Embryonic facial prominence (tissue), 1 donor: ENCODE measurements at regions not wholly inside any gene's neighbourhood (a gene's known extent, or its start where the extent isn't known, plus 50 kb on each side); places are given as distances from the start of the nearest gene placed in this dataset.

ENCODE experiments used
- DNase-seq: peaks from one replicate; pipeline ENCODE4 v3.0.0-alpha.2; 2016; ENCODE audit errors: extremely low spot score

DNA sequence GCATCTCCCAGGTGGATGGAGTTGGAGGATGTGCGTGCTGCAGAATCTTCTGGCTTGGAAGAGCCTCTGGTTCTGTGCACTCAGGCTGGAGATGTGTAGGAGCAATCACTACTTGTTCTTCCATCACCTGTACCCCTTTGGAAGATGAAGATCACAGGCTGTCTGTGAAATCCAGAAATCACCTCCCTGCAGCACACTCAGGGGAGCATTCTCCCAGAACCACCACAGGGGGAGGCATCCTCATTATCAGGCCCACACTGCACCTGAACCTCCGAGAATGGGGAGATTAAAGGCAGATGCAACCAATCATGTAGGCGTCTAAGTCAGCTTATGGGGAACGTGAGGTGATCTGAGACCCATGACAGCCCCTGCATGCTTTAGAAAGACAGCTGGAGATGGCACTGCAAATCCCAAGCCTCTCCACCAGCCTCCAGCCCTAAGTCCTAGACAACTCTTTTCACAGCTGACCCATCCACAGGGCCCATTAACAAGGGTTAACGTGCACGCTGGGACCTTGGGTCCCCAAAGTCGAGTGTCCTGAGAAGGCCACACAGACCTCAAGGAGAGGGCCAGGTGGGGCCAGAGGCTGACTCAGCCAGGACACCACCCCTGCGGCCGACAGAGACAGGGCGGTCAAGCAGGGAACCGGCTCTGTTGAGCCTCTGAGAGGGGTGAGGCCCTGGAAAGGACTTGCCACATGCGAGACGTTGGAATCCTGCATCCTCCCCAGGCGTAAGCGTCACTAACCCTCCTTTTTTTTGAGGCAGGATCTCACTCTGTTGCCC lies 314.9 kb downstream of the EIPR1 start:
- DNase-seq = no peak

DNA sequence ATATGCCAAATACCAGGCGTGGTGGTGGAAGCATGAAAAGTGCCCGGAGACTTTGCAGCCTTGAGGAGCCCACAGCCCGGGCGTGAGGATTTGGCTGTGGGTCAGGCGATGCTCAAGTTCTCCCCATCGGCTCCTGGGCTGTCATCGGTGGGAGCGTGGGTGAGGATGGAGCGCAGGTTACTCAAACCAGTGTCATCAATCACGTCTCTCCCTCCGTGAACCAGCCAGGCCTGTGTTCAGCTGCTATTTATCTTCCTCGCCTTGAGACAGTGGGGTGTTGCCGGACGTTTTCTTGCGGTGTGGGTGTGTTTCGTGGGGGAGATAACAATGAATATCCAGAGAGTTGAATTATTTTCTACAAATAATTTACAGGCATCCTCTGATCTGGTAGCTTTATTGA lies 317.6 kb downstream of the EIPR1 start:
- DNase-seq = no peak

DNA sequence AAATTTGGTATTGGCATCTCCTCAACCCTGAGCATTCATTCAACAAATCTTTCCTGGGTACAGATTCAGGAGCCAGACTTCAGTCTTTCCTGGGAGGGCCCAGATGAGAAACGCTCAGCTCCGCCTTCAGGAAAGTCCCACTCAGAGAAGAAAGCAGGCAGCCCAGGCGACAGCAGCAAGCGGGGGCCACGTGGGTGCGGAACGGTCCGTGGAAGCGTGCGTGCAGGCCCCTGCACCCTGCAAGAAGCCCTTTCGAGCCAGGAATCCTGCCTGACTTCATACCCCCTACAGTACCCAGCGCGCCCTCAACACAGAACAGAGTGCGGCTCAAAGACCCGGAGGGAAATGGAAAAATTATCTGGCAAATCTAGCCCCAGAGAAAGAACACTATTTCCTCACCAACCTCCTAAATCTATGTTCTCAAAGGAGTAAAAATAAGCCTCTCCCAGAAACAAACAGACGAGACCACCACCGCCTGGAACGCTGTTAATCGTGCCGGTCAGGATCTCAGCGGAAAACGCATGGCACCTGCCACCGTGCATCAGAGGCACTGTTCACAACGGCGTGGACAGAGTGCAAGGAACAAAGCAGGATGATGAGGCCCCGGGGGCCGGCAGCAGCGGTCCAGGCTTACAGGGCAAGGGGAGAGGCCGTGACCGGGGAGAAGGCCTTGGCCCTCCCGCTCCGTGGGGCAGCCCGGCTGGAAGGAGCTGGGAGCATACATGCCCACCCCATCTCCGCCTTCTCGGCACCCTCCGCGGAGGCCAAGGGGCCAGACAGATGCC lies 318.3 kb downstream of the EIPR1 start:
- DNase-seq = no peak

DNA sequence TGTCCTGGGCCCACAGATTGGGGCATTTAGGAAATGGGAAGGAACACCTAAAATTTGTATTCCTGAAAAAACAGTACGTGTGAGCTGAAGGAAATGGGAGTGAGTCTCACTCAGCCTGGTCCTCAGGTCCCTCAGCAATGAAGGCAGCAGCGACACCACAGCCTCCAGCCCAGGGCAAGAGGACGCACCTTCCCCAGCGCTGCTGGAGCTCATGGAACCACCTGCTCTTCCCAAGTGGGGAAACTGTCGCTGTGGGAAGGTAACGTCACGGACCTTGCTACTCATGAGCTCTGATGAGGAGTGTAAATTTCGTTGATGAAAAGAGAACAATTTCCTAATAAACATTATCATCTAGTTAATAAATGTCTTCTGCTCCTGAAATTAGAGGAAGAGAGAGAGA lies 323.6 kb downstream of the EIPR1 start:
- DNase-seq = no peak

DNA sequence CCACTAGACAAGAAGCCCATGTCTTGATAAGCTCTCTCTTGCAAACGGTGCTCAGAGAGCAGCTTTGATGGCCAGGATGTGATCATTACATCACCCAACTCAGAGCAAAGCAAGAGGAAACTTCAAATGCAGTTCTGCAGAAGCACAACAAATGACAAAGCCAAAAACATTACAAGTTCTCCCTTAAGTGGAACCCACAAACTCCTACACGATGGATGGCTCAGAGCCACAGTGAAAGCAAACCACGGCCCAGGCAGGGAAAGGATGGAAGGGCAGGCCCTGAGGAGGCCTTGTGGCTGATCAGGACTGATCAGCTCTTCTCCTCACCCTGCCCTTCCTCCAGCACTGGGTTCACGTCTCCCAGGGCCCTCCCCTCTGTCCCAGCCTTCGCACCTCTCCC lies 326.4 kb downstream of the EIPR1 start:
- no peak for DNase-seq

DNA sequence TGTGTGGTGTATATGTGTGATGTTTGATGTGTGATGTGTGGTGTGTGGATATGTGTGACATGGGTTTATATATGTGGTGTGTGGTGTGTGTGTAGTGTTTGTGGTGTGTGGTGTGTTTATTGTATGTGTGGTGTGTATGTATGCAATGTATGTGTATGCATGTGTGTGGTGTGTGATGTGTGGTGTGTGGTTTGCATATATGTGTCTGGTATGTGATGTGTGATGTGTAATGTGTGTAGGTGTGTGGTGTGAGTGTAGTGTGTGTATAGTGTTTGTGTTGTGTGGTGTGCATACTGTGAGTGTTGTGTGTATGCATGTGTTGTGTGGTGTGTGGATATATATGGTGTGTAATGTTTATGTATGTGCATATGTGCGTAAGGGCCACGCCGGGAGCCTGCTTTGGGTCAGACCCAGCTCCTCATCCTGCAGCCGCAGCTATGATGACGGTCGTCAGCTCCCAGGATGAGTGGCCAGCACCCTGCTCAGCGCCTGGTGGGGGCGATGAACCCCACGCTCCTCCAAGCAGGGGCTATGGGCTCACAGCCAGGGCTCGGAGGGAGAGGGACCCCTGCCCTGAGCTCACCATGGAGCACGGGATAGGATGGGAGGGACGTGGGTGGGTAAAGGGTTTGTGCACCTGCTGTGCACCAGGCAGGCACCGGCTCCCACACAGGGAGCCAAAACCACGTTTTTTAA lies 331.3 kb downstream of the EIPR1 start:
- DNase-seq = no peak

DNA sequence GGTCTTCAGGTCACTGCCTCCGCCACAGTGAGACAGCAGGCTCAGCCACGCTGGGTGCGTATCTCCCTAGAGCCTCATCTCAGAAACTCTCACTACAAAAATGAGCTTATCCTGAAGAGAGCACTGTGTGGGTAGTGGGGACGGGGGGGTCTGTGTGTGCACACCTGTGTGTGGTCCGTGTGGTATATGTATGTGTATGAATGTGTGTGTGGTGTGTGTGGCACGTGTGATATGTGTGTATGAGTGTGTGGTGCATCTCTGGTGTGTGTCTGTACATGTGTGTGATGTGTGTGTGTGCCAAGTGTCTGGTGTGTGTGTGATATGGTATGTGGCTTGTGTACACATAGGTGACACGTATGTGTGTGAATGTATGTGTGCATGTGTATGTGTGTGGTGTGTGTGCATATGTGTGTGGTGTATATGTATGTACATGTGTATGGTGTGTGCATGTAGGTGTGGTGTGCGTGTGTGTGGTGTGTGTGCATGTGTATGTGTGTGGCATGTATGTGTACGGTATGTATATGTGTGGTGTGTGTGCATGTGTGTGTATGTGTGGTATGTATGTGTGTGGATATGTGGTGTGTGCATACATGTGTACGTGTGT lies 332.2 kb downstream of the EIPR1 start:
- no peak for DNase-seq

DNA sequence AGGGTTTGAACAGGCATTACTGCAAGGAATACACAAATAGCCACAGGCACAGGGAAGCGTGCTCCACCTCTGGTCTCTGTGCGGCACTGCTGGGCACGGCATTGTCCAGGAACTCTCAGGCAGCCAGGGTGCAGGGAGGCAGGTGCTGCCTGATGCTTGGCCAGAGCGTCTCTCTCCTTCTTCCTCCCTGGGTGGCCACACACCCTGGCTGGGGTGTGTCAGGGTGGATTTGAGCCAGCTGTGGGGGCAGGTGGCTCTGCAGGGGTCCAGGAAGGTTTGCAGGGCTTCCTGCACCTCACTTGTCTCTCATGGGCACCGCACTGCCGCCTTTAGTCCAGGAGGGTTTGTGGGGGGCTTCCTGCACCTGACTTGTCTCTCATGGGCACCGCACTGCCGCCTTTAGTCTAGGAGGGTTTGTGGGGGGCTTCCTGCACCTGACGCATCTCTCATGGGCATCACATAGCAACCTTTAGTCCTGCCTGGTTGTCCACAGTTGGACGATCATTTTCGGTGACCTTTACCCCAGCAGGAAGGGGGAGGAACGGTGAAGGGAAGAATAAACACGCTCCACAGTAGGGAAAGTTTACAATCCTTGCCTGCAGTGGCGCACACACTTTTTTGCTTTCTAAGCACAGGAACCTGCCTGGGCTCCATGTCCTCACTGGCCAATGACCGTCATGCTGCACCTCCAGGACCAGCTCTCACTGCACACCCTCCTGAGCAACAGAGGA lies 332.9 kb downstream of the EIPR1 start:
- DNase-seq = no peak

DNA sequence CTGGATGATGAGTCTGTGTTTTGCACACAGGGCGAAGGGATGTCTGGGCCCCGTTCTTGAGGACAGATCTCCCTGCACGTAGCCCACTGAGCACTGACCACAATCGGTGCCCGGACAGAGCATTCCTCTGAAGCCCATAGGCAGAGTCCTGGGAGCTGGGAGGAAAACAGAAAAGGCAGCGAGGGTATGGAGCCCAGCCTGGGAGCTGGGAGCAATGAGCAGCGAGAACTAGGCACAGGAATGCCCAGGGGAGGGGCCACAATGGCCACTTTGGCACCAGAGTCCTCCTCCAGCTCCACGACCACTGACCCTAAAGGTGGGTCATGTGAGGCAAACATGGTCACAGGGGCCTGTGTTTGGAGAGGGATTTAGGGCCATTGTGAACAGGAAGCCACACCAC lies 333.9 kb downstream of the EIPR1 start:
- DNase-seq = no peak

DNA sequence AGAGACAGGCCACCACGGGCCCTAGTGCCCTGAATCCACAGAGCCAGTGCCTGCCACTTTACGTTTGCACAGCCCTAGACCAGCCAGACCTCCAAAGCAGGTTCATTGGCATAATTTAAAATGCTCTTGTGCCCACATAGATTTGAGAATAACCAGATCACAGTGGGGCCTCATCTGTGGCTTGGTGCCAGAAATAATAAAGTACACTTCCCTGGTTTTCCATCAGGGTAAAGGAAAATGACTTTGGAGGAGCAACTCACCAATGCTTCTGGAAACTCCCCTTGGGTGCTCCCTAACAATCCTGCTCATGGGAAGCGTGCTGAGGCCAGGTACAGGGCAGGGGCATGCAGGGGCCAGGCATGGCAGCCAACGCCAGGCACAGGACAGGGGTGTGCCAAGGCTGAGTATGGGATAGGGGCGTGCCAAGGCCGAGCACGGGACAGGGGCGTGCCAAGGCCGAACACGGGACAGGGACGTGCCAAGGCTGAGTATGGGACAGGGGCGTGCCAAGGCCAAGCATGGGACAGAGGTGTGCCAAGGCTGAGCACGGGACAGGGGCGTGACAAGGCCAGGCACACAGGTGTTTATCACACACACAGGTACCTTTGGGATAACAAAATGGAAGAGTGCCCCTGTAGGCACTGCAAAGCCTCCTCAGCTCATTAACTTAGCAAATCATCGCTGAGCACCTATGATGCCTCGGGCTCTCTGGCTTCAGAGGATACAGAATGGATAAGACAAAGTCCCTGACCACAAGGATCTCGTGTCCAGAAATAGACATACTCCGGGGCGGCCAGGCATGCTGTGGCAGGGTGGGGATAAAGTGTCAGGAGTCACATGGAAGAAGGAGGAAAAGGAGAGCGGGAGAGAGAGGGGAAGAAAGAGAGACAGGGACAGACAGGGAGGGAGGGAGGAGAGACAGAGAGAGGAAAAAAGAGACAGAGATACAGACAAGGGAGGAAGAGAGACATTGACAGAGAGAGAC lies 334.7 kb downstream of the EIPR1 start:
- DNase-seq = no peak

DNA sequence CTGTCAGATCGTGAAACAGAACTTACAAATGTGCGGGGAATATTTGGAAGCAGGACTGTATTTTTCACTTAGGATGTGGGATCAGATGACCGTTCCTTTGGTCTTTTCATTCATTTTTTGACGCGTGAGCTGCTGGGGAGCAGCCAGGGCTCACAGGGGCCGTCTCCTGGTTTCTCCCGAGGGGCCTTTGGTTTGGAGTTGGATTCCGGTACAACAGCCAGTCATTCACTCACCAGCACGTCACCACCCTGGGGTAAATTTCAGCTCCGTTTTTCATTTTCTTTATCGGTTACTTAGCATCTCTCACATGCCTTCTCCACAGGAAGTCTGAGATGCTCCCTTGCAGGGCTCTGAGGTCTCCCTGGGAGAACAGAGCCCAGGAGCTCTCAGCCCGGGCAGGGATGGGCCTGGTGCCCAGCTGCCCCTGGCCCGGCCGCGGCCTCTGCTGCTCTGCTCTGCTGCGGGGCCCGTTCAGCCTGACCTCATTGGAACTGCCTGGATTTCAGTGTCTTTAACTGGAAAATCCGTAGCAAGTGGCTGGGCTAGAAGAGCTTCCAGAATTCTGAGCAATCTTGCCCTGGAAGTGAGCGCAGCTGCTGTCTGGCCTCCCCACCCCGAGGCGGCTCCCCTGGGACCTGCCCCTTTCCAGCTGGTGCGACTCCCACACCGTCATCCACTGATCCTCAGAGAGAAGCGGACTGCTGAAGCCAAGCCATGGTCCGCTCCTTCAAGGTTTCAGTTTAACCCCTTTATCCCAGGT lies 335.6 kb downstream of the EIPR1 start:
- DNase-seq = no peak

DNA sequence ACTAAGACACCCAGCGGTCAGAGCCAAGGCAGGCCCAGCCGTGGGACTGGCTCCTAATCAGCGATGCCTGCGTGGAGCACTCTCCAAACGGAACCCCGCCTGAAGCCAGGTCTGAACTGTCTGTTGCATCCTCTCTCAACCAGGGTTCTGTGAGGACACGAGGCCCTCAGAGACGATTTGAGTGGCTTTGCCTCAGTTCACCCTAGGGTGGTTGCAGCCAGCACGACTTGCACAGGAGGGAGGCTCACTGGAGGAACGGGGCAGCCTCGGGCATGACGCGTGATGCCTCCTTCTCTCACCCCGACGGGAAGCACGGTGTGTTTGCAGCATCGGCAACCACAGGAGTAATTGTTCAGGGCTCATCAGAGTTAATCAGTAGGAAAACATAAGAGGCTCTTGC lies 336.4 kb downstream of the EIPR1 start:
- DNase-seq = no peak

DNA sequence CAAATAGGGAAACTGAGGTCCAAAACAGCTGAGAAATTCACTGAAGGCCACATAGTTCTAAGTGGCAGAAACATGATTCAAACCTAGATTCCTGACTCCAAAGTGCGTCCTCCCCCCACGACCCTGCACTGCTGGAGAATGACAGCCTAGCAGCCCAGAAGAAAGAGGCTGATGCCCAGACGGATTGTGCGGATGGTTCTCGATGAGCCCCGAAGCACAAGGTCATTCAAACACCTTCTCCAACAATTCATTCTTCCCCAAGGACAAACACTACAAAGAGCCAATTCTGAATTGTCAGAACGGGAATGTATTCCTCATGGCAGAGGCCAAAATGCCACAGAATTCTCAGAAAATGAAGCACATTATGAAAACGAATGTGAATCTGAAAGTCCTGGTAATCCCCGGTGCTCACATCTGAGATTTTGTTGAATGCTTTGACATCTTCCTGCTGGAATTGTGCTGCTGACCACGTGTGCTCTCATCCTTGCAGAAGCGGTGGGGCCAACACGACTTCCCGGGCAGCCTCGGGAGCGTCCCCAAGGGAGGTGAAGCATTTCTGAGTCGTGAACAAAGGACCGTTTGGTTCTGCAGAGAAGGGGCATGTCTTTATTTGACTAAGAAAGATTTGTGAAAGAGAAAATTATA lies 337.0 kb downstream of the EIPR1 start:
- DNase-seq = no peak

DNA sequence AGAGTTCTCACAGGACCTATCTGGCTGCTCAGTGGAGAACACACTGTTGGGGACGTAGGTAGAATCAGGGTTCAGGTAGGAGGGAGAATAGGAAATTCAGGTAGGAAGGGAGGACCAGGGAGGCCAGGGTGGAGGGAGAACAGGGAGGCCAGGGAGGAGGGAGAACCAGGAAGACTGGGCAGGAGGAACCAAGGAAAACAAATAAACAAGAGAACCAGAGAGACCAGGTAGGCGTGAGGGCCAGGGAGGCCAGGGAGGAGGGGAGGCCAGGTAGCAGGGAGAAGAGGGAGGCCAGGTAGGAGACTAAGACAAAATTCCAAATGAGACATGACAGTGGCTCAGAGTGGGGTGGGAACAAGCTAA lies 337.6 kb downstream of the EIPR1 start:
- no peak for DNase-seq

DNA sequence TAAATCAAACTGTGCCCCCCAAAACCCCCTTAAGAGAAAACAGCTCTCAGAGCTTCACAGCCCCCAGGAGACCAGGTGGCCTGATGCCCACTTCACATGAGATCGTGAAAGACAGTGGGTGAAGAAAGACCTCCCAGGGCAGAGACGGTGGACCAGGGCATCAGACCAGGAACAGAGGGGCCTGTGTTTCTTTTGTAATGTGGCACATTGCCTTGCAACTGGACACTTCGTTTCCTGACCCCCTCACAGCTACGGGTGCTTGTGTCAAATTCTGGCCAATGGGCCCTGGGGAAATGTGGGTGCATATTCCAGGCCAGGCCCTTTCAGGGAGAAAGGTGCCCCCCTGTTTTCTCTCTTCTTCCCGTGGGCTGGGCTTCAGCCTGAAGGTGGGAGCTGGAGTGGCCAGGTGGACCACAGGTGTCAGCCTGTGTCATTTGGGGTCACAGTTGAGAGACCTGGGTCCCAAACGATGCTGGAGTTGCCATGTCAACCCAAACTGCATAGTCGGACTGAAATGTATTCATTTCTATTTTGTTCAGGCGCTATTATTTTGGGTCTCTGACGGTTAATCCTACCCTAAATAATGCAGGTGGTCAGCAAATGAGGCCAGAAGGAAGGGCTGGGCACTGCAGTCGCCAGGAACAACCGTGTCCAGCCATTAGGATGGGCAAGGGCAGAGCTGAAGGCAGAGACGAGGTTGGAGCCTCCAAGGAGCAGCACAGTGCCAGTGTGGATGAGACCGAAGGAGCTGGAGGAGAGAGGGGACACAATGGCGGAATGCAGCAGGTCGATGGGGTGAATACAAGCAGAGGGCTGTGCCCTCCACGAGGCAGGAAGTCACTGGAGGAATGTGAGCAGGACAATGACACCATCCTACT lies 338.2 kb downstream of the EIPR1 start:
- DNase-seq = no peak

DNA sequence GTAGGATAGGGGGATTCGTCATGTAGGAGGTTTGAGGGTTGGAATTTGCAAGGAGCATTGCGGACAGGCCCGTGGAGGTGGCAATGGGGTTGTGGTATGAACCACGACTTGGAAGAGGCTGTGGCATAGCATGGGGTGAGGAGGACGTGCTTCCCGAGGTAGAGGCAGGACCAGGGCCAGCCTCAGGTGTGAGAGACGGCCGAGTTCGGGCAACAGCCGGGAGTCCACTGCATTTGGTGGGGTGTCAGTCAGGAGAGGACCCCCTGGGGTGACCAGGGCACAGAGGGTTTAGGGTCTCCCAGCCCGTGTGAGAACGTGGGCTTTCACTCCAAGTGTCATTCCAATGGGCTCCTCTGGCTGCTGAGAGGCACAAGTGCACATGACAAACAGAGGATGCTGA lies 339.0 kb downstream of the EIPR1 start:
- DNase-seq = no peak

DNA sequence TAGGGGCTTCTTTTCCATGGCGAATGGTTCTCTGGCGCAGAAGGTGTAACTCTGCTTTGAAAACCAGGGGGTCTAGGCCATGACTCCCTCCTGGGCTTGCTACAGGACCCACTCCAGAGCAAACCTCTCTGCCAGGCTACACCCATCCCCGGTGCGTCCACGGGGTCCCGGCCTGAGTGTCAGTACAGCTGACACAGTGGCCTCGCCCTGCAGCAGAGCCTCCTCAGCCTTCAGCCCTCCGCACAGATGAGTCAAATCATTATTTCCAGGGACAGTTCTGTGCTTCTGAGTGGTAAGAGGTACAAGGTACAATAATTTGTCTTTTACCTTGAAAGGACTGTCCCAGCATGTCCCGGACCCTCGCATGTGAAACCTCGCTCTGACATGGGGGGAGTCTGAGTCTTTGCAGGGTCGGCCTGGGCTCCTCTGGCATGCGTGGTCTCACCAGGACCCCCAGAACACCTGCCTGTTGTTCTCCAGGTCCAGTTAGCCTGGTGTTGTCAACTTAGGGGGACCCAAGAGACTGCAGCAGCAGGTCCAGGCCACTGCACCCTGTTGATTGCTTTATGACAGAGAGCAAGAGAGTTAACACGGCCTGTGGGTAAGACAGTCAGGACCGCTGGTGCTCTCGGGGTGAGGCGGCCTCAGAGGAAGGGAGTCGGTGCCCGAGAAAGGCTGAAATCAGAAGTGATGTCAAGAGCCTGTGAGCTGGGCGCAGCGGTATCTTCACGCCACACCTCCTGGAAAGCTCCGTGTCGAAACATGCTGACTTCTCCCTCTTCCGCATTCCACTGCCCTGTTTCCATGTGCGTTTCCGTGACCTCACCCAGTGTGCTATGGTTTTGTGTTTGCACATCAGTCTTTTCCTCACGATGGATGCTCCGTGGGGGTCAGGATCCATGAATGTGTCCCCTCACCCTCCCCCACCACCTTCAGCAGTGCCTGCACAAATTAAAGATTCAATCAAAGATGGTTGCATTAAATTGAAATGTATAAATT lies 340.1 kb downstream of the EIPR1 start:
- no peak for DNase-seq
